WTC11 (cell line): ENCODE measurements at regions not wholly inside any gene's neighbourhood (a gene's known extent, or its start where the extent isn't known, plus 50 kb on each side); places are given as distances from the start of the nearest gene placed in this dataset.

Experiments
- ATAC-seq: fragments of 200-7000 bp; cut with Tn5 transposase; 2 replicates; pipeline ENCODE4 v1.10.0; 2021; ENCODE audit warnings: mild to moderate bottlenecking, moderate library complexity
- CTCF ChIA-PET: fragments of 300-600 bp; sonication (Branson Sonifier 250); formaldehyde crosslinking; loops from one replicate; lab custom pipeline; 2021; ENCODE audit warnings: antibody characterized with exemption; lab: Charles Lee
- POLR2A ChIA-PET: fragments of 350-600 bp; sonication (Branson Sonifier 250); formaldehyde crosslinking; loops from one replicate; lab custom pipeline; 2021; ENCODE audit warnings: antibody characterized with exemption; lab: Charles Lee
- DNase-seq: peaks from one replicate; pipeline ENCODE4 v3.0.0; 2021; ENCODE audit warnings: low spot score
- H3K27ac Mint-ChIP-seq: 2 replicates; pipeline ENCODE4 v1.8.0; 2021; ENCODE audit warnings: mixed read lengths
- H3K27me3 Mint-ChIP-seq: 2 replicates; pipeline ENCODE4 v1.8.0; 2021; ENCODE audit warnings: low read depth, mild to moderate bottlenecking, moderate library complexity, mixed read lengths
- H3K36me3 Mint-ChIP-seq: 2 replicates; pipeline ENCODE4 v1.8.0; 2021; ENCODE audit warnings: mixed read lengths
- H3K4me1 Mint-ChIP-seq: 2 replicates; pipeline ENCODE4 v1.8.0; 2022; ENCODE audit warnings: mixed read lengths
- H3K4me3 Mint-ChIP-seq: 2 replicates; pipeline ENCODE4 v1.8.0; 2021; ENCODE audit warnings: mild to moderate bottlenecking, moderate library complexity, mixed read lengths
- H3K9me3 Mint-ChIP-seq: 2 replicates; pipeline ENCODE4 v1.8.0; 2021; ENCODE audit warnings: mixed read lengths
- ATF1 ChIP-seq: sonication (generic); formaldehyde crosslinking; IDR thresholded peaks from 2 replicates; pipeline ENCODE4 v1.8.1; 2023; ENCODE audit warnings: mild to moderate bottlenecking, moderate library complexity, missing genetic modification reagents
- ATF6 ChIP-seq: sonication (generic); formaldehyde crosslinking; IDR thresholded peaks from 2 replicates; pipeline ENCODE4 v1.8.1; 2023; ENCODE audit warnings: mild to moderate bottlenecking, missing genetic modification reagents
- ELF4 ChIP-seq: sonication (generic); formaldehyde crosslinking; IDR thresholded peaks from 2 replicates; pipeline ENCODE4 v1.8.1; 2022; ENCODE audit warnings: low read depth, mild to moderate bottlenecking, moderate library complexity, missing genetic modification reagents
- GRHL2 ChIP-seq: fragments of 250-450 bp; sonication (Bioruptor Pico); IDR thresholded peaks from 2 replicates; pipeline ENCODE4 v1.8.0; 2022; ENCODE audit warnings: mild to moderate bottlenecking, moderate library complexity; ENCODE audit not compliant: insufficient replicate concordance, severe bottlenecking
- MYBL2 ChIP-seq: sonication (generic); formaldehyde crosslinking; IDR thresholded peaks from 2 replicates; pipeline ENCODE4 v1.8.1; 2023; ENCODE audit warnings: mild to moderate bottlenecking, moderate library complexity, missing genetic modification reagents
- NFATC4 ChIP-seq: fragments of 250-450 bp; sonication (Bioruptor Pico); IDR thresholded peaks from 2 replicates; pipeline ENCODE4 v1.9.0; 2021; ENCODE audit warnings: mild to moderate bottlenecking
- NFE2L1 ChIP-seq: sonication (generic); formaldehyde crosslinking; IDR thresholded peaks from 2 replicates; pipeline ENCODE4 v1.8.1; 2023; ENCODE audit warnings: missing genetic modification reagents
- NR1H2 ChIP-seq: sonication (generic); formaldehyde crosslinking; IDR thresholded peaks from 2 replicates; pipeline ENCODE4 v1.9.0; 2021; ENCODE audit warnings: mild to moderate bottlenecking, moderate library complexity, missing genetic modification reagents
- OVOL2 ChIP-seq: fragments of 250-450 bp; sonication (Bioruptor Pico); IDR thresholded peaks from 2 replicates; pipeline ENCODE4 v1.9.0; 2021; ENCODE audit warnings: mild to moderate bottlenecking, borderline replicate concordance
- RORB ChIP-seq: fragments of 250-450 bp; sonication (Bioruptor Pico); IDR thresholded peaks from 2 replicates; pipeline ENCODE4 v1.9.0; 2021; ENCODE audit warnings: mild to moderate bottlenecking
- SMAD3 ChIP-seq: sonication (generic); formaldehyde crosslinking; IDR thresholded peaks from 2 replicates; pipeline ENCODE4 v1.8.0; 2022; ENCODE audit warnings: missing genetic modification reagents, mild to moderate bottlenecking, borderline replicate concordance
- USF1 ChIP-seq: sonication (generic); formaldehyde crosslinking; IDR thresholded peaks from 2 replicates; pipeline ENCODE4 v1.8.0; 2022; ENCODE audit warnings: mild to moderate bottlenecking, missing genetic modification reagents
- ZBTB21 ChIP-seq: sonication (generic); formaldehyde crosslinking; IDR thresholded peaks from 2 replicates; pipeline ENCODE4 v1.8.1; 2023; ENCODE audit warnings: mild to moderate bottlenecking, missing genetic modification reagents, borderline replicate concordance
- ZNF121 ChIP-seq: sonication (generic); formaldehyde crosslinking; IDR thresholded peaks from 2 replicates; pipeline ENCODE4 v1.8.0; 2023; ENCODE audit warnings: missing genetic modification reagents
- ZNF263 ChIP-seq: sonication (generic); formaldehyde crosslinking; IDR thresholded peaks from 2 replicates; pipeline ENCODE4 v1.8.1; 2022; ENCODE audit warnings: low read depth, mild to moderate bottlenecking, moderate library complexity, missing genetic modification reagents
- ZNF317 ChIP-seq: sonication (generic); formaldehyde crosslinking; IDR thresholded peaks from 2 replicates; pipeline ENCODE4 v1.8.1; 2023; ENCODE audit warnings: low read depth, mild to moderate bottlenecking, moderate library complexity, missing genetic modification reagents, borderline replicate concordance
- ZNF512 ChIP-seq: sonication (generic); formaldehyde crosslinking; IDR thresholded peaks from 2 replicates; pipeline ENCODE4 v1.8.1; 2022; ENCODE audit warnings: missing genetic modification reagents, borderline replicate concordance
- ZNF671 ChIP-seq: fragments of 250-450 bp; sonication (Bioruptor Pico); IDR thresholded peaks from 2 replicates; pipeline ENCODE4 v1.8.0; 2021; ENCODE audit warnings: mild to moderate bottlenecking
- TF ChIP-seq, protein P1 (sequence below): sonication (generic); formaldehyde crosslinking; IDR thresholded peaks from 2 replicates; pipeline ENCODE4 v1.8.1; 2023; ENCODE audit warnings: mild to moderate bottlenecking, missing genetic modification reagents, moderate library complexity
- TF ChIP-seq, protein P2 (sequence below): sonication (generic); formaldehyde crosslinking; IDR thresholded peaks from 2 replicates; pipeline ENCODE4 v1.8.0; 2023; ENCODE audit warnings: missing genetic modification reagents

GRCh38 chr19:30231408-30232318, 140.5 kb upstream of the ZNF536 start:
- no peak overlapping the region for H3K27ac Mint-ChIP-seq
- peaks cover 50% of the 10 kb centered on the region for H3K27me3 Mint-ChIP-seq
- ATAC-seq = no peak
- H3K9me3 Mint-ChIP-seq = no peaks in the 10 kb centered on the region
- CTCF ChIA-PET = interaction anchor here (0.7 to 2.0 kb wide), 2 partner anchors 9 to 255 kb away, joined by 3 to 10 read pairs; no protein-coding TSS in a partner anchor
- DNase-seq = no peak
- peaks cover 30% of the 10 kb centered on the region for H3K4me1 Mint-ChIP-seq
- no peaks in the 10 kb centered on the region for H3K36me3 Mint-ChIP-seq
- POLR2A ChIA-PET = no interaction called here
- TF ChIP-seq ELF4 (CRISPR knock-in tag) (no peak), ZNF671 (CRISPR knock-in tag) (no peak), ATF1 (CRISPR knock-in tag) (no peak), RORB (CRISPR knock-in tag) (no peak), ATF6 (CRISPR knock-in tag) (no peak), ZBTB21 (no peak), ZNF512 (CRISPR knock-in tag) (no peak), ZNF263 (CRISPR knock-in tag) (no peak), GRHL2 (no peak), NFATC4 (no peak), NFE2L1 (CRISPR knock-in tag) (no peak)
- TF ChIP-seq, protein P1, sequence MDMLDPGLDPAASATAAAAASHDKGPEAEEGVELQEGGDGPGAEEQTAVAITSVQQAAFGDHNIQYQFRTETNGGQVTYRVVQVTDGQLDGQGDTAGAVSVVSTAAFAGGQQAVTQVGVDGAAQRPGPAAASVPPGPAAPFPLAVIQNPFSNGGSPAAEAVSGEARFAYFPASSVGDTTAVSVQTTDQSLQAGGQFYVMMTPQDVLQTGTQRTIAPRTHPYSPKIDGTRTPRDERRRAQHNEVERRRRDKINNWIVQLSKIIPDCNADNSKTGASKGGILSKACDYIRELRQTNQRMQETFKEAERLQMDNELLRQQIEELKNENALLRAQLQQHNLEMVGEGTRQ = no peak
- TF ChIP-seq, protein P2, sequence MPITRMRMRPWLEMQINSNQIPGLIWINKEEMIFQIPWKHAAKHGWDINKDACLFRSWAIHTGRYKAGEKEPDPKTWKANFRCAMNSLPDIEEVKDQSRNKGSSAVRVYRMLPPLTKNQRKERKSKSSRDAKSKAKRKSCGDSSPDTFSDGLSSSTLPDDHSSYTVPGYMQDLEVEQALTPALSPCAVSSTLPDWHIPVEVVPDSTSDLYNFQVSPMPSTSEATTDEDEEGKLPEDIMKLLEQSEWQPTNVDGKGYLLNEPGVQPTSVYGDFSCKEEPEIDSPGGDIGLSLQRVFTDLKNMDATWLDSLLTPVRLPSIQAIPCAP (CRISPR knock-in tag) = no peak
- no peak overlapping the region for H3K4me3 Mint-ChIP-seq

GRCh38 chr19:30233375-30233774, 138.8 kb upstream of the ZNF536 start:
- Mint-ChIP-seq H3K4me1 (peaks cover 33% of the 10 kb centered on the region), H3K9me3 (no peaks in the 10 kb centered on the region), H3K36me3 (no peaks in the 10 kb centered on the region), H3K4me3 (no peak overlapping the region), H3K27me3 (peaks cover 35% of the 10 kb centered on the region), H3K27ac (no peak overlapping the region)
- ATAC-seq (no peak), DNase-seq (no peak)
- TF ChIP-seq ZNF317 (CRISPR knock-in tag) (no peak), ZNF121 (CRISPR knock-in tag) (peak; percentile 60; the same call in 1 of the 2 replicates)
- ChIA-PET CTCF (interaction anchor here (2.0 kb wide), 1 partner anchor 11 kb away, joined by 10 read pairs; no protein-coding TSS in a partner anchor), POLR2A (interaction anchor here (0.7 kb wide), 1 partner anchor 31 kb away, joined by 3 read pairs; no protein-coding TSS in a partner anchor)

GRCh38 chr19:30235946-30236345, 136.2 kb upstream of the ZNF536 start:
- ChIA-PET CTCF (no interaction called here), POLR2A (no interaction called here)
- Mint-ChIP-seq H3K9me3 (no peaks in the 10 kb centered on the region), H3K4me3 (no peak overlapping the region), H3K4me1 (peaks cover 22% of the 10 kb centered on the region), H3K36me3 (no peaks in the 10 kb centered on the region), H3K27me3 (peaks cover 11% of the 10 kb centered on the region), H3K27ac (no peak overlapping the region)
- TF ChIP-seq OVOL2 (no peak), NR1H2 (CRISPR knock-in tag) (no peak), MYBL2 (CRISPR knock-in tag) (no peak), ZNF121 (CRISPR knock-in tag) (no peak), SMAD3 (no peak), ZNF512 (CRISPR knock-in tag) (no peak), USF1 (CRISPR knock-in tag) (no peak)
- ATAC-seq (peak; percentile 61; the same call in 1 of the 2 replicates), DNase-seq (no peak)
